DND-41 (cell line): ENCODE measurements at regions not wholly inside any gene's neighbourhood (a gene's known extent, or its start where the extent isn't known, plus 50 kb on each side); places are given as distances from the start of the nearest gene placed in this dataset.

Experiments used
- ATAC-seq: fragments of 200-7000 bp; cut with Tn5 transposase; 3 replicates; pipeline ENCODE4 v1.9.1; 2021; ENCODE audit warnings: low read depth; ENCODE audit not compliant: insufficient read depth
- DNase-seq: peaks from one replicate; pipeline ENCODE4 v3.0.0-alpha.2; 2020
- H2AFZ ChIP-seq: 2 replicates; pipeline ENCODE4 v1.6.0; 2012; ENCODE audit warnings: low read depth, low read length
- H3K27ac ChIP-seq: 2 replicates; pipeline ENCODE4 v1.5.1; 2012; ENCODE audit warnings: low read length, inconsistent platforms
- H3K27me3 ChIP-seq: fragments of 200-600 bp; sonication (generic); 2 replicates; pipeline ENCODE4 v1.6.0; 2012; ENCODE audit warnings: low read length, mild to moderate bottlenecking, inconsistent platforms; ENCODE audit not compliant: insufficient read depth, poor library complexity
- H3K36me3 ChIP-seq: 2 replicates; pipeline ENCODE4 v1.5.1; 2012; ENCODE audit warnings: low read length, inconsistent platforms; ENCODE audit not compliant: insufficient read depth
- H3K4me1 ChIP-seq: 2 replicates; pipeline ENCODE4 v1.5.1; 2012; ENCODE audit warnings: mild to moderate bottlenecking, low read length; ENCODE audit not compliant: insufficient read depth
- H3K4me2 ChIP-seq: 2 replicates; pipeline ENCODE4 v1.6.0; 2012; ENCODE audit warnings: mild to moderate bottlenecking, moderate library complexity, low read length, inconsistent platforms; ENCODE audit not compliant: insufficient read depth
- H3K4me3 ChIP-seq, 2 experiments: fragments of 200-600 bp in 1 of 2; shearing (Covaris generic) in 1 of 2; 2 replicates each; pipeline ENCODE4 v1.5.1; 2012 to 2016; ENCODE audit warnings: inconsistent platforms in 2 of 2, low read length in 2 of 2, mild to moderate bottlenecking in 2 of 2, low read depth in 1 of 2, moderate library complexity in 1 of 2
- H3K79me2 ChIP-seq: 2 replicates; pipeline ENCODE4 v1.6.0; 2012; ENCODE audit warnings: low read length, inconsistent platforms; ENCODE audit not compliant: insufficient read depth
- H3K9ac ChIP-seq: 2 replicates; pipeline ENCODE4 v1.6.0; 2012; ENCODE audit warnings: low read depth, mild to moderate bottlenecking, inconsistent platforms, low read length, moderate library complexity
- H3K9me3 ChIP-seq: 2 replicates; pipeline ENCODE4 v1.5.1; 2012; ENCODE audit warnings: low read length, moderate library complexity, mild to moderate bottlenecking, inconsistent platforms; ENCODE audit not compliant: insufficient read depth, severe bottlenecking
- H4K20me1 ChIP-seq: 2 replicates; pipeline ENCODE4 v1.6.0; 2012; ENCODE audit warnings: low read length; ENCODE audit not compliant: insufficient read depth
- EZH2 ChIP-seq: IDR thresholded peaks from 3 replicates; pipeline ENCODE4 v1.6.1; 2012; ENCODE audit warnings: borderline replicate concordance, low read depth, mild to moderate bottlenecking, moderate library complexity, low read length, inconsistent platforms; ENCODE audit not compliant: severe bottlenecking
- TF ChIP-seq, protein P1 (sequence below): IDR thresholded peaks from 2 replicates; pipeline ENCODE4 v1.5.1; 2012; ENCODE audit warnings: borderline replicate concordance, low read length, moderate library complexity, mild to moderate bottlenecking; ENCODE audit not compliant: poor library complexity, severe bottlenecking; ENCODE audit errors: extremely low read depth

DNA sequence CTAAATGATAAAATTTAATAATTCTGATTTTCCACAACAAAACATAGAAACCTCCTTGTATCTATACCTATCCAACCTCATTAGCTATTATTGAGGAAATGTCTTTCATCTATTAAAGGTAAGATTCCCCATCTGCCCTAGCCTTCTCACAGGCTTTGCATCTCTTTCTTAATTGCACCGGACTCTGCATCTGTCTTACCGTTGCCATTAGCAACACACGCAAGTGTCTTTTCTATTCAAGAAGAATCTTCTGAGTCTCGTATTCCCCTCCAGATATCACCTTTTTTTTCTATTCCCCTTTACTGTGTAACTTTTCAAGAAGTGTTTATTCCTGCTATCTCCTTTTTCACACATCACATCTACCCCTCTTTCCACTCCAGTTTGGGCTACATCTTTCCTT is 500.0 kb downstream of the NOVA1 start:
- TF ChIP-seq, protein P1, sequence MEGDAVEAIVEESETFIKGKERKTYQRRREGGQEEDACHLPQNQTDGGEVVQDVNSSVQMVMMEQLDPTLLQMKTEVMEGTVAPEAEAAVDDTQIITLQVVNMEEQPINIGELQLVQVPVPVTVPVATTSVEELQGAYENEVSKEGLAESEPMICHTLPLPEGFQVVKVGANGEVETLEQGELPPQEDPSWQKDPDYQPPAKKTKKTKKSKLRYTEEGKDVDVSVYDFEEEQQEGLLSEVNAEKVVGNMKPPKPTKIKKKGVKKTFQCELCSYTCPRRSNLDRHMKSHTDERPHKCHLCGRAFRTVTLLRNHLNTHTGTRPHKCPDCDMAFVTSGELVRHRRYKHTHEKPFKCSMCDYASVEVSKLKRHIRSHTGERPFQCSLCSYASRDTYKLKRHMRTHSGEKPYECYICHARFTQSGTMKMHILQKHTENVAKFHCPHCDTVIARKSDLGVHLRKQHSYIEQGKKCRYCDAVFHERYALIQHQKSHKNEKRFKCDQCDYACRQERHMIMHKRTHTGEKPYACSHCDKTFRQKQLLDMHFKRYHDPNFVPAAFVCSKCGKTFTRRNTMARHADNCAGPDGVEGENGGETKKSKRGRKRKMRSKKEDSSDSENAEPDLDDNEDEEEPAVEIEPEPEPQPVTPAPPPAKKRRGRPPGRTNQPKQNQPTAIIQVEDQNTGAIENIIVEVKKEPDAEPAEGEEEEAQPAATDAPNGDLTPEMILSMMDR = no peak
- TF ChIP-seq EZH2 = no peak
- H4K20me1 ChIP-seq = no peaks in the 10 kb centered on the region
- ATAC-seq = no peak
- H3K36me3 ChIP-seq = no peaks in the 10 kb centered on the region
- H3K27ac ChIP-seq = no peak overlapping the region
- H2AFZ ChIP-seq = no peak overlapping the region
- H3K9ac ChIP-seq = no peak overlapping the region
- H3K4me3 ChIP-seq = no peak overlapping the region
- no peaks in the 10 kb centered on the region for H3K9me3 ChIP-seq
- no peaks in the 10 kb centered on the region for H3K27me3 ChIP-seq
- no peaks in the 10 kb centered on the region for H3K79me2 ChIP-seq
- DNase-seq = no peak
- H3K4me1 ChIP-seq = no peaks in the 10 kb centered on the region
- no peak overlapping the region for H3K4me2 ChIP-seq

GRCh38 chr14:26088275-26088674 is 509.6 kb downstream of the NOVA1 start:
- ATAC-seq = no peak
- H3K27ac ChIP-seq = no peak overlapping the region
- DNase-seq = no peak

GRCh38 chr14:26081043-26081442 is 516.8 kb downstream of the NOVA1 start:
- TF ChIP-seq, protein P1 = no peak
- TF ChIP-seq EZH2 = no peak
- Histone ChIP-seq H2AFZ (no peak overlapping the region), H3K4me3 (no peak overlapping the region), H3K9ac (no peak overlapping the region), H3K4me1 (no peaks in the 10 kb centered on the region), H3K9me3 (no peaks in the 10 kb centered on the region), H3K27ac (no peak overlapping the region), H3K27me3 (no peaks in the 10 kb centered on the region), H3K4me2 (no peak overlapping the region), H3K79me2 (no peaks in the 10 kb centered on the region), H4K20me1 (no peaks in the 10 kb centered on the region), H3K36me3 (no peaks in the 10 kb centered on the region)
- no peak for DNase-seq
- ATAC-seq = no peak

More at GRCh38 chr14:26088275-26088674, 509.6 kb downstream of the NOVA1 start:
- Histone ChIP-seq H3K36me3 (no peaks in the 10 kb centered on the region), H3K4me3 (no peak overlapping the region), H3K9ac (no peak overlapping the region), H3K27me3 (no peaks in the 10 kb centered on the region), H4K20me1 (no peaks in the 10 kb centered on the region), H3K79me2 (no peaks in the 10 kb centered on the region), H2AFZ (no peak overlapping the region), H3K4me1 (no peaks in the 10 kb centered on the region), H3K4me2 (no peak overlapping the region), H3K9me3 (no peaks in the 10 kb centered on the region)
- TF ChIP-seq EZH2 = no peak

DNA sequence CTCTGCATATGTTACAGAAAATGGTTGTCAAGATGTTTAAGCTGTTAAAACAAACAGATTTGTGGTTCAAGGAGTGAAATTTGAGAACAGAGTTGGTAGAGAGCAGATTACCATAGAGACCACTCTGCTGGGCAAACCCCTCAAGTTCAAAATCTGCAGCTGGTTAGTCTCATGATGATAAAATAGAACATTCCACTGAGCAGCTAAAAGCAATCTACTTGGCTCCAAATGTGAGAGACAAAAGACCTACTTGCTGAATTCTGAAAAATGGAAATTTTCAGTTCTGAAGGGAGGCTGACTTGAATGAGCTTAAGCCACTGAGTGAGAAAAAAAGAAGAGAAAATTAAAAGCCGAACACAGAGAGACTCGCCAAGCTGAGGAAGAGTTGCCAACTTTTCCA is 519.3 kb downstream of the NOVA1 start:
- H3K27me3 ChIP-seq = no peaks in the 10 kb centered on the region
- H3K36me3 ChIP-seq = no peaks in the 10 kb centered on the region
- H2AFZ ChIP-seq = no peak overlapping the region
- no peak overlapping the region for H3K9ac ChIP-seq
- H3K4me3 ChIP-seq = no peak overlapping the region
- H3K79me2 ChIP-seq = no peaks in the 10 kb centered on the region
- H4K20me1 ChIP-seq = no peaks in the 10 kb centered on the region
- no peak for DNase-seq
- no peak overlapping the region for H3K4me2 ChIP-seq
- H3K4me1 ChIP-seq = no peaks in the 10 kb centered on the region
- ATAC-seq = no peak
- no peaks in the 10 kb centered on the region for H3K9me3 ChIP-seq
- TF ChIP-seq EZH2 = no peak
- TF ChIP-seq, protein P1 = no peak
- no peak overlapping the region for H3K27ac ChIP-seq
